HepG2 (cell line): ENCODE measurements at regions not wholly inside any gene's neighbourhood (a gene's known extent, or its start where the extent isn't known, plus 50 kb on each side); places are given as distances from the start of the nearest gene placed in this dataset.

Experiments
- ARHGAP35 ChIP-seq: sonication (generic); formaldehyde crosslinking; IDR thresholded peaks from 2 replicates; pipeline ENCODE4 v1.9.0; 2022; ENCODE audit warnings: mild to moderate bottlenecking, inconsistent platforms, moderate library complexity, missing genetic modification reagents, borderline replicate concordance
- HMGA1 ChIP-seq: sonication (generic); formaldehyde crosslinking; conservative IDR thresholded peaks from 2 replicates; pipeline ENCODE4 v1.4.0; 2020; ENCODE audit warnings: missing genetic modification reagents
- MAZ ChIP-seq, 2 experiments: sonication (generic) in 1 of 2; formaldehyde crosslinking in 1 of 2; IDR thresholded peaks; 2 replicates each; pipeline versions ENCODE4 v1.5.0 to v1.6.1; 2012 to 2020; ENCODE audit warnings: low read depth in 2 of 2, mild to moderate bottlenecking in 2 of 2, borderline replicate concordance in 1 of 2, improper control_type of control experiment in 1 of 2, low read length in 1 of 2, missing genetic modification reagents in 1 of 2, moderate library complexity in 1 of 2
- MTERF4 ChIP-seq: sonication (generic); formaldehyde crosslinking; IDR thresholded peaks from 2 replicates; pipeline ENCODE4 v1.8.0; 2023; ENCODE audit warnings: mild to moderate bottlenecking, missing genetic modification reagents
- SIN3B ChIP-seq: fragments of 150-350 bp; IDR thresholded peaks from 2 replicates; pipeline ENCODE4 v1.6.1; 2014; ENCODE audit warnings: low read length
- SMC3 ChIP-seq: IDR thresholded peaks from 2 replicates; pipeline ENCODE4 v1.6.1; 2011; ENCODE audit warnings: low read length, improper control_type of control experiment
- ZNF138 ChIP-seq: sonication (generic); formaldehyde crosslinking; IDR thresholded peaks from 2 replicates; pipeline ENCODE4 v1.5.0; 2020; ENCODE audit warnings: mild to moderate bottlenecking, low read depth, missing genetic modification reagents
- ZNF230 ChIP-seq: sonication (generic); formaldehyde crosslinking; IDR thresholded peaks from 2 replicates; pipeline ENCODE4 v1.4.0; 2020; ENCODE audit warnings: mild to moderate bottlenecking, missing genetic modification reagents
- ZNF292 ChIP-seq: sonication (generic); formaldehyde crosslinking; IDR thresholded peaks from 2 replicates; pipeline ENCODE4 v1.8.1; 2022; ENCODE audit warnings: mild to moderate bottlenecking, low read depth, missing genetic modification reagents, borderline replicate concordance
- ZNF318 ChIP-seq: sonication (generic); formaldehyde crosslinking; IDR thresholded peaks from 2 replicates; pipeline ENCODE4 v1.4.0; 2020; ENCODE audit warnings: mild to moderate bottlenecking, missing genetic modification reagents
- TF ChIP-seq, protein P1 (sequence below): sonication (generic); formaldehyde crosslinking; IDR thresholded peaks from 2 replicates; pipeline ENCODE4 v1.4.0; 2020; ENCODE audit warnings: missing genetic modification reagents, borderline replicate concordance
- TF ChIP-seq, protein P2 (sequence below): IDR thresholded peaks from 2 replicates; pipeline ENCODE4 v1.4.0; 2020; ENCODE audit warnings: mild to moderate bottlenecking, missing genetic modification reagents

- TF ChIP-seq ZNF318 (CRISPR knock-in tag) = no peak
- no peak for TF ChIP-seq MAZ (IDR thresholded peaks at IDR 0.05; ENCODE audit: borderline replicate concordance, low read depth, low read length)
- TF ChIP-seq MAZ (CRISPR knock-in tag; IDR thresholded peaks at IDR 0.05; ENCODE audit: low read depth) = no peak
- no peak for TF ChIP-seq ARHGAP35 (CRISPR knock-in tag)
- TF ChIP-seq SMC3 = peak; percentile 74
- no peak for TF ChIP-seq ZNF230
- no peak for TF ChIP-seq ZNF138
- TF ChIP-seq HMGA1 (CRISPR knock-in tag) = no peak
- TF ChIP-seq ZNF292 (CRISPR knock-in tag) = no peak
- no peak for TF ChIP-seq MTERF4 (CRISPR knock-in tag)
- TF ChIP-seq, protein P1, sequence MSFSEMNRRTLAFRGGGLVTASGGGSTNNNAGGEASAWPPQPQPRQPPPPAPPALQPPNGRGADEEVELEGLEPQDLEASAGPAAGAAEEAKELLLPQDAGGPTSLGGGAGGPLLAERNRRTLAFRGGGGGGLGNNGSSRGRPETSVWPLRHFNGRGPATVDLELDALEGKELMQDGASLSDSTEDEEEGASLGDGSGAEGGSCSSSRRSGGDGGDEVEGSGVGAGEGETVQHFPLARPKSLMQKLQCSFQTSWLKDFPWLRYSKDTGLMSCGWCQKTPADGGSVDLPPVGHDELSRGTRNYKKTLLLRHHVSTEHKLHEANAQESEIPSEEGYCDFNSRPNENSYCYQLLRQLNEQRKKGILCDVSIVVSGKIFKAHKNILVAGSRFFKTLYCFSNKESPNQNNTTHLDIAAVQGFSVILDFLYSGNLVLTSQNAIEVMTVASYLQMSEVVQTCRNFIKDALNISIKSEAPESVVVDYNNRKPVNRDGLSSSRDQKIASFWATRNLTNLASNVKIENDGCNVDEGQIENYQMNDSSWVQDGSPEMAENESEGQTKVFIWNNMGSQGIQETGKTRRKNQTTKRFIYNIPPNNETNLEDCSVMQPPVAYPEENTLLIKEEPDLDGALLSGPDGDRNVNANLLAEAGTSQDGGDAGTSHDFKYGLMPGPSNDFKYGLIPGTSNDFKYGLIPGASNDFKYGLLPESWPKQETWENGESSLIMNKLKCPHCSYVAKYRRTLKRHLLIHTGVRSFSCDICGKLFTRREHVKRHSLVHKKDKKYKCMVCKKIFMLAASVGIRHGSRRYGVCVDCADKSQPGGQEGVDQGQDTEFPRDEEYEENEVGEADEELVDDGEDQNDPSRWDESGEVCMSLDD = no peak
- TF ChIP-seq SIN3B = no peak
- TF ChIP-seq, protein P2, sequence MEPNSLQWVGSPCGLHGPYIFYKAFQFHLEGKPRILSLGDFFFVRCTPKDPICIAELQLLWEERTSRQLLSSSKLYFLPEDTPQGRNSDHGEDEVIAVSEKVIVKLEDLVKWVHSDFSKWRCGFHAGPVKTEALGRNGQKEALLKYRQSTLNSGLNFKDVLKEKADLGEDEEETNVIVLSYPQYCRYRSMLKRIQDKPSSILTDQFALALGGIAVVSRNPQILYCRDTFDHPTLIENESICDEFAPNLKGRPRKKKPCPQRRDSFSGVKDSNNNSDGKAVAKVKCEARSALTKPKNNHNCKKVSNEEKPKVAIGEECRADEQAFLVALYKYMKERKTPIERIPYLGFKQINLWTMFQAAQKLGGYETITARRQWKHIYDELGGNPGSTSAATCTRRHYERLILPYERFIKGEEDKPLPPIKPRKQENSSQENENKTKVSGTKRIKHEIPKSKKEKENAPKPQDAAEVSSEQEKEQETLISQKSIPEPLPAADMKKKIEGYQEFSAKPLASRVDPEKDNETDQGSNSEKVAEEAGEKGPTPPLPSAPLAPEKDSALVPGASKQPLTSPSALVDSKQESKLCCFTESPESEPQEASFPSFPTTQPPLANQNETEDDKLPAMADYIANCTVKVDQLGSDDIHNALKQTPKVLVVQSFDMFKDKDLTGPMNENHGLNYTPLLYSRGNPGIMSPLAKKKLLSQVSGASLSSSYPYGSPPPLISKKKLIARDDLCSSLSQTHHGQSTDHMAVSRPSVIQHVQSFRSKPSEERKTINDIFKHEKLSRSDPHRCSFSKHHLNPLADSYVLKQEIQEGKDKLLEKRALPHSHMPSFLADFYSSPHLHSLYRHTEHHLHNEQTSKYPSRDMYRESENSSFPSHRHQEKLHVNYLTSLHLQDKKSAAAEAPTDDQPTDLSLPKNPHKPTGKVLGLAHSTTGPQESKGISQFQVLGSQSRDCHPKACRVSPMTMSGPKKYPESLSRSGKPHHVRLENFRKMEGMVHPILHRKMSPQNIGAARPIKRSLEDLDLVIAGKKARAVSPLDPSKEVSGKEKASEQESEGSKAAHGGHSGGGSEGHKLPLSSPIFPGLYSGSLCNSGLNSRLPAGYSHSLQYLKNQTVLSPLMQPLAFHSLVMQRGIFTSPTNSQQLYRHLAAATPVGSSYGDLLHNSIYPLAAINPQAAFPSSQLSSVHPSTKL (CRISPR knock-in tag) = 0 out of 2 replicates have a peak, but pooled peaks have one; percentile 10
Observed at GRCh38 chr3:116770815-116771450, 61.4 kb downstream of the TUSC7 start (continued).
